Esophagus squamous epithelium (tissue), 5 donors: ENCODE measurements at regions not wholly inside any gene's neighbourhood (a gene's known extent, or its start where the extent isn't known, plus 50 kb on each side); places are given as distances from the start of the nearest gene placed in this dataset.

Experiments used
- DNase-seq: peaks from one replicate; lab custom pipeline; 2025; lab: John Stamatoyannopoulos, UW
- H3K27ac ChIP-seq, 4 donors: fragments of 200-600 bp; sonication (generic); one replicate each; pipeline ENCODE4 v1.5.1; 2016 to 2019; ENCODE audit warnings: mild to moderate bottlenecking in 1 of 4
- H3K27me3 ChIP-seq, 4 donors: fragments of 200-600 bp; sonication (generic); 1 replicate in 3 of 4; 2 replicates in 1 of 4; pipeline versions ENCODE4 v1.5.1 to v1.6.0; 2017 to 2021; ENCODE audit warnings: antibody characterized with exemption in 1 of 4
- H3K36me3 ChIP-seq, 3 donors: fragments of 200-600 bp; sonication (generic); one replicate each; pipeline ENCODE4 v1.5.1; 2016 to 2019
- H3K4me1 ChIP-seq, 3 donors: fragments of 200-600 bp; sonication (generic); one replicate each; pipeline ENCODE4 v1.5.1; 2017 to 2019
- H3K4me3 ChIP-seq, 4 donors: fragments of 200-600 bp; sonication (generic); 1 replicate in 3 of 4; 2 replicates in 1 of 4; pipeline ENCODE4 v1.5.1; 2016 to 2019; ENCODE audit warnings: mild to moderate bottlenecking in 2 of 4, moderate library complexity in 1 of 4
- H3K9me3 ChIP-seq, 3 donors: fragments of 200-600 bp; sonication (generic); one replicate each; pipeline ENCODE4 v1.5.1; 2016 to 2019
- CTCF ChIP-seq, 6 experiments: fragments of 450-650 bp in 4 of 6; fragments of 200-600 bp in 2 of 6; sonication (generic) in 2 of 6; IDR thresholded peaks; one replicate each; pipeline ENCODE4 v1.5.1; 2016 to 2019; ENCODE audit warnings: antibody characterized with exemption in 6 of 6, mild to moderate bottlenecking in 4 of 6, moderate library complexity in 4 of 6
- POLR2A ChIP-seq, 4 donors: fragments of 450-650 bp; IDR thresholded peaks; one replicate each; pipeline ENCODE4 v1.6.1; 2017; ENCODE audit warnings: antibody characterized with exemption in 4 of 4, mild to moderate bottlenecking in 4 of 4, moderate library complexity in 3 of 4
- WGBS, 2 donors: methylation state at CpG; one replicate each; pipeline ENCODE4 v1.1.5; 2018; 5-methylcytosine and 5-hydroxymethylcytosine counted together
- intact Hi-C: fragments of 100-400 bp; cut with DNase I; formaldehyde crosslinking; loops from one replicate; pipeline ENCODE4 v1.15.0; 2022
- donor health status: DM: yes; HTN: yes; CAD: no.

- DNase-seq = no peak
- no peak for TF ChIP-seq POLR2A (IDR thresholded peaks at IDR 0.05)
- TF ChIP-seq CTCF (IDR thresholded peaks at IDR 0.05) = no peak
- Histone ChIP-seq H3K36me3 (no peaks in the 10 kb centered on the region), H3K27me3 (no peaks in the 10 kb centered on the region), H3K27ac (no peak overlapping the region), H3K9me3 (no peaks in the 10 kb centered on the region), H3K4me3 (no peak overlapping the region), H3K4me1 (no peaks in the 10 kb centered on the region)
- WGBS, 2 donors = 77 to 80% methylated on average over 15 to 17 of the region's 17 CpGs
- intact Hi-C loops = no loop called here
These were observed 148.7 kb upstream of the JARID2 start for GRCh38 chr6:15096894-15097837.

DNA sequence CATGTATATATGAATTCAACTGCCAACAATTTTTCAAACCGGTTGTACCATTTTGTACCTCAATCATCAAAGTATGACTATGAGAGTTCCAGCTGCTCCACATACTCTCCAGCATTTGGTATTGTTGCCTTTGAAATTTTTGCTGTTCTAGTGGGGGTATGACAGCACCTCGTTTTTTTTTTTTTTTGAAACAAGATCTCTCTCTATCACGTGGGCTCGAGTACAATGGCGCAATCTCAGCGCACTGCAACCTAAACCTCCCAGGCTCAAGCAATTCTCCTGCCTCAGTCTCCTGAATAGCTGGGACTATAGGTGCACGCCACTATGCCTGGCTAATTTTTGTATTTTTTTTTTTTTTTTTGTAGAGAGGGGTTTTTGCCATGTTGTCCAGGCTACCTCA is 144.7 kb upstream of the JARID2 start:
- no peak overlapping the region for H3K27ac ChIP-seq
- no peak overlapping the region for H3K4me3 ChIP-seq
- no peak for TF ChIP-seq CTCF (IDR thresholded peaks at IDR 0.05)
- H3K27me3 ChIP-seq = no peaks in the 10 kb centered on the region
- intact Hi-C loops = no loop called here
- H3K9me3 ChIP-seq = peaks cover 0 to 3% (median 0%) of the 10 kb centered on the region in 3 donors
- DNase-seq = no peak
- H3K4me1 ChIP-seq = no peaks in the 10 kb centered on the region
- H3K36me3 ChIP-seq = no peaks in the 10 kb centered on the region
- WGBS, 2 donors = 88% methylated on average over 7 of the region's 7 CpGs

DNA sequence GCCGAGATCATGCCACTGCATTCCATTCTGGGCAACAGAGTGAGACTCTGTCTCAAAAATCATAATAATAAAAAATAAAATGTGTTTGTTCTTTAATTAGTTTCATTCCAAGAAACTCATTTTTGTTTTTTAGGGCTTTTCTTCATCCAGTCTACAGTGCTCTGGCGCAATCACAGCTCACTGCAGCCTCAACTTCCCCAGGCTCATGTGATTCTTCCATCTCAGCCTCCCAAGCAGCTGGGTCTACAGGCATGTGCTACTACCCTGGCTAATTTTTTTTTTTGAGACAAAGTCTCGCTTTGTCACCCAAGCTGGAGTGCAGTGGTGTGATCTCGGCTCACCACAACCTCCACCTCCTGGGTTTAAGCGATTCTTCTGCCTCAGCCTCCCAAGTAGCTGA is 143.6 kb upstream of the JARID2 start:
- Histone ChIP-seq H3K9me3 (peaks cover 0 to 4% (median 0%) of the 10 kb centered on the region in 3 donors), H3K27ac (no peak overlapping the region), H3K36me3 (no peaks in the 10 kb centered on the region), H3K27me3 (no peaks in the 10 kb centered on the region), H3K4me3 (no peak overlapping the region), H3K4me1 (peaks cover 0 to 5% (median 0%) of the 10 kb centered on the region in 3 donors)
- no peak for DNase-seq
- intact Hi-C loops = no loop called here
- TF ChIP-seq POLR2A (IDR thresholded peaks at IDR 0.05) (no peak), CTCF (IDR thresholded peaks at IDR 0.05) (no peak)
- 91 to 98% methylated on average over 5 of the region's 5 CpGs for WGBS, 2 donors

DNA sequence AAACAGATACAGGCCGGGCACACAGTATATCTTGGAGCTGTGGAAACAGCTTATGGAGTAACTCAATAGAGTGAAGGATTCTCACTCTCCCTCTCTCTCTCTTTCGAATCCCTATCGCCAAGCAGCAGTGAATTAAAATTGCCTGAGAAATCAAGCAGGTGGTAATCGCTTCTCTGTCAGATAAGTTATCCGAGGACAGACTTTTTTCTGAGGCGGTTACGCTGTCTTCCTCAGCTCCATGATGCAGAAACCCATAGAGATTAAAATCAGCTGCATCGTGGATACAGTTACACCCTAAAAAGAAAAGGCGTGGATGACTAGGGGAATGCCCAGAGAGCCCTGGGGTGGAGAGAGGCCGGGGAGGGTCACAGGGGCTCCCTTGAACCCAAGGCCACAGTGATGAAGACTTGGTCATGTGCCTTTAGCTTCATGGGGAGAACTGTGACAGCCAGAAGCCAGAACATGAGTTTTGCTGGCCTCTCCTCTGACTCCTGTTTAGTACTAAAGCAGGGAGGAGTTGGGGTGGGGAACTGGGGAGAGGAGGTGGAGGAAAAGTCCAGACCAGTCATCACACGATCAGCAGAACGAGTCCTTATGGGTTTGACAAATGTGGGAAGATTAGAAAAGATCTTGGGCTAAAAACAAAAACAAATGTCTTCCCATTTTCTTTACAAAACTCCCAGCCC is 138.8 kb upstream of the JARID2 start:
- WGBS, 2 donors = 74 to 80% methylated on average over 11 to 12 of the region's 12 CpGs
- no peak overlapping the region for H3K4me3 ChIP-seq
- no peaks in the 10 kb centered on the region for H3K27me3 ChIP-seq
- TF ChIP-seq CTCF (IDR thresholded peaks at IDR 0.05) = no peak
- no peak for TF ChIP-seq POLR2A (IDR thresholded peaks at IDR 0.05)
- H3K36me3 ChIP-seq = no peaks in the 10 kb centered on the region
- intact Hi-C loops = no loop called here
- peaks cover 0 to 4% (median 0%) of the 10 kb centered on the region in 3 donors for H3K9me3 ChIP-seq
- peak overlapping the region in 1 of 4 donors; percentile 13 for H3K27ac ChIP-seq
- H3K4me1 ChIP-seq = peaks cover 0 to 10% (median 0%) of the 10 kb centered on the region in 3 donors
- no peak for DNase-seq
